Spleen (tissue), 7 donors: ENCODE measurements at regions not wholly inside any gene's neighbourhood (a gene's known extent, or its start where the extent isn't known, plus 50 kb on each side); places are given as distances from the start of the nearest gene placed in this dataset.

Experiments
- CTCF ChIP-seq, 11 experiments: fragments of 200-600 bp in 7 of 11; fragments of 450-650 bp in 4 of 11; sonication (generic) in 4 of 11; IDR thresholded peaks in 8 of 11; conservative IDR thresholded peaks in 3 of 11; 1 replicate in 7 of 11; 2 replicates in 4 of 11; pipeline versions ENCODE4 v1.4.0 to v1.8.0; 2016 to 2021; ENCODE audit warnings: antibody characterized with exemption in 11 of 11, inconsistent platforms in 4 of 11, mild to moderate bottlenecking in 1 of 11
- POLR2A ChIP-seq, 3 donors: fragments of 450-650 bp; IDR thresholded peaks; one replicate each; pipeline ENCODE4 v1.5.1; 2017; ENCODE audit warnings: antibody characterized with exemption in 3 of 3, mild to moderate bottlenecking in 1 of 3
- POLR2AphosphoS5 ChIP-seq, 3 donors: sonication (generic); formaldehyde crosslinking; IDR thresholded peaks; one replicate each; pipeline ENCODE4 v1.5.1; 2017; ENCODE audit warnings: antibody characterized with exemption in 3 of 3
- donor health status: DM: no; HTN: no; CAD: no; lungs with moderate emphysema.
- donor health status: DM: no; HTN: no; CAD: no.
- donor health status: DM: no; HTN: no; CAD: no.

DNA sequence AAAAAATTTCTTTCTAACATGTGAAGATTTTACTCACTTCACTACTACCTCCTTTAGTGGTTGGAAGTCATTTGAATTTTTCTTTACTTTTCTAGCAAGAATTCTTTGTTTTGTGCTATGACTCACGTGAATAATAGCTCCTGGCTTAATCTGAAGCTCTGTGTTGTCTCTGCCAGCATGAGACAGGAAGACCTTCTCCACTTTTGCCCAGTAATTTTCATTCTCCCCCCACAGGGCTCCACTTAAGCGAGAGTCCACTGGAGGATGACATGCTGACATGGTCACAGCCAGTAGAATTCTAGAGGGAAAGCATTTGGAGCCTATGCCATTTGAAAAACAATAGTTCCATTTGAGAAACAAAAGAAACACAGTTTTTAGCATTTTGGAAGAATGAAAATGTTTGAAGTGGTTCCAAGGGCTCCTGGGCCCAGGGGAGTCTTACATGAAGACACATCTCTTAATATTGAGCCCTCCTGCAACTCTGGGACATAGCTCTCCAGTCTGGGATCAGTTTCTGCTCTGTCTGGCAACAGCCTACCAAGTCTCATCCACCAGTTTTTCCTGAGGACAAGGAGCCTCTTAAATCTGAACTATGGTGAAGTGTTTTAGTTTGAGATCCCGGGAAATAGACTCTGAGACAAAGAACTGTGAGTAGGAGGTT lies 231.4 kb downstream of the PAX1 start:
- no peak for TF ChIP-seq CTCF (IDR thresholded peaks at IDR 0.05 in 8 of 11, conservative IDR thresholded peaks at IDR 0.05 in 3 of 11)
- TF ChIP-seq POLR2A (IDR thresholded peaks at IDR 0.05) = no peak
- TF ChIP-seq POLR2AphosphoS5 (IDR thresholded peaks at IDR 0.05) = no peak
